ENCODE measurements at regions not wholly inside any gene's neighbourhood (a gene's known extent, or its start where the extent isn't known, plus 50 kb on each side); places are given as distances from the start of the nearest gene placed in this dataset.
A peak's percentile ranks its signal among the peaks of the same experiment; 100 is the strongest.
"Not testable (repeated sequence)": the region's sequence is repeated elsewhere in the genome, so short reads cannot be mapped to it uniquely, and the experiment has no call there.

- Histone ChIP-seq H3K4me1 (ENCODE audit: low read depth) (no peaks in the 10 kb centered on the region), H3K4me3 (no peak overlapping the region), H3K36me3 (ENCODE audit: low read depth) (no peaks in the 10 kb centered on the region), H3K9me3 (no peaks in the 10 kb centered on the region)
- no peak for TF ChIP-seq CTCF (IDR thresholded peaks at IDR 0.05)
- no peak for ATAC-seq
- no peak for DNase-seq
- intact Hi-C loops (cut with DNase I, micrococcal nuclease), result no loop called here
Observed at GRCh38 chr17:12229335-12229734, 208.7 kb downstream of the MAP2K4 start.

GRCh38 chr17:12230481-12231354 is 210.0 kb downstream of the MAP2K4 start:
- TF ChIP-seq CTCF (IDR thresholded peaks at IDR 0.05), result no peak
- intact Hi-C loops (cut with DNase I, micrococcal nuclease), result no loop called here
- no peak for ATAC-seq
- Histone ChIP-seq H3K9me3 (no peaks in the 10 kb centered on the region), H3K4me1 (ENCODE audit: low read depth) (no peaks in the 10 kb centered on the region), H3K36me3 (ENCODE audit: low read depth) (no peaks in the 10 kb centered on the region), H3K4me3 (no peak overlapping the region)
- DNase-seq, result no peak

GRCh38 chr17:12231355-12231682 is 210.6 kb downstream of the MAP2K4 start:
- Histone ChIP-seq H3K4me3 (no peak overlapping the region), H3K9me3 (no peaks in the 10 kb centered on the region), H3K4me1 (ENCODE audit: low read depth) (no peaks in the 10 kb centered on the region), H3K36me3 (ENCODE audit: low read depth) (no peaks in the 10 kb centered on the region)
- DNase-seq, result no peak
- no peak for ATAC-seq
- intact Hi-C loops (cut with DNase I, micrococcal nuclease), result no loop called here
- no peak for TF ChIP-seq CTCF (IDR thresholded peaks at IDR 0.05)

GRCh38 chr17:12239021-12239420 is 218.3 kb downstream of the MAP2K4 start:
- intact Hi-C loops (cut with DNase I, micrococcal nuclease); ATAC-seq; H3K4me1 ChIP-seq (ENCODE audit: low read depth); H3K36me3 ChIP-seq (ENCODE audit: low read depth); H3K4me3 ChIP-seq; H3K9me3 ChIP-seq; DNase-seq: not testable (repeated sequence)

GRCh38 chr17:12242345-12242954 is 221.8 kb downstream of the MAP2K4 start:
- H3K4me1 ChIP-seq (ENCODE audit: low read depth), result no peaks in the 10 kb centered on the region
- H3K9me3 ChIP-seq, result peaks cover 4% of the 10 kb centered on the region
- ATAC-seq (no peak), DNase-seq (peak in 1 of 3 donors; percentile 2)
- intact Hi-C loops (cut with DNase I, micrococcal nuclease), result no loop called here
- no peak for TF ChIP-seq CTCF (IDR thresholded peaks at IDR 0.05)
- no peak overlapping the region for H3K4me3 ChIP-seq
- H3K36me3 ChIP-seq (ENCODE audit: low read depth), result no peaks in the 10 kb centered on the region

- TF ChIP-seq CTCF (IDR thresholded peaks at IDR 0.05), result no peak
- Histone ChIP-seq H3K4me3 (no peak overlapping the region), H3K9me3 (no peaks in the 10 kb centered on the region), H3K4me1 (ENCODE audit: low read depth) (no peaks in the 10 kb centered on the region), H3K36me3 (ENCODE audit: low read depth) (no peaks in the 10 kb centered on the region)
- DNase-seq, result no peak
- ATAC-seq, result no peak
- intact Hi-C loops (cut with DNase I, micrococcal nuclease), result no loop called here
Observed at GRCh38 chr17:12247761-12248160, 227.1 kb downstream of the MAP2K4 start.
